SK-N-SH treated with all-trans-retinoic acid at 6 μM for 48 hours (cell line): ENCODE measurements at regions not wholly inside any gene's neighbourhood (a gene's known extent, or its start where the extent isn't known, plus 50 kb on each side); places are given as distances from the start of the nearest gene placed in this dataset.

ENCODE experiments used
- ATAC-seq: fragments of 200-7000 bp; cut with Tn5 transposase; 3 replicates; pipeline ENCODE4 v1.9.1; 2020; ENCODE audit warnings: mild to moderate bottlenecking, moderate library complexity
- ARNTL ChIP-seq: fragments of 450-650 bp; formaldehyde crosslinking; IDR thresholded peaks from 2 replicates; pipeline ENCODE4 v1.5.0; 2020; ENCODE audit warnings: low read depth, mild to moderate bottlenecking, moderate library complexity, borderline replicate concordance
- CREB5 ChIP-seq: fragments of 250-450 bp; sonication (Bioruptor Pico); IDR thresholded peaks from 2 replicates; pipeline ENCODE4 v1.5.1; 2020; ENCODE audit warnings: low read depth, mild to moderate bottlenecking, moderate library complexity
- CSDC2 ChIP-seq: fragments of 250-450 bp; sonication (Bioruptor Pico); IDR thresholded peaks from 2 replicates; pipeline ENCODE4 v1.5.0; 2020; ENCODE audit warnings: mild to moderate bottlenecking, moderate library complexity
- CSRNP3 ChIP-seq: fragments of 250-450 bp; sonication (Bioruptor Pico); IDR thresholded peaks from 2 replicates; pipeline ENCODE4 v1.5.1; 2021; ENCODE audit warnings: mild to moderate bottlenecking, moderate library complexity
- ESRRG ChIP-seq: fragments of 250-450 bp; sonication (Bioruptor Pico); IDR thresholded peaks from 2 replicates; pipeline ENCODE4 v1.6.1; 2021; ENCODE audit warnings: mild to moderate bottlenecking
- GLIS3 ChIP-seq: fragments of 250-450 bp; sonication (Bioruptor Pico); IDR thresholded peaks from 2 replicates; pipeline ENCODE4 v1.5.0; 2020; ENCODE audit warnings: mild to moderate bottlenecking, moderate library complexity
- ISL1 ChIP-seq: fragments of 250-450 bp; sonication (Bioruptor Pico); IDR thresholded peaks from 2 replicates; pipeline ENCODE4 v2.1.2; 2022; ENCODE audit warnings: mild to moderate bottlenecking, moderate library complexity
- OSR1 ChIP-seq: fragments of 250-450 bp; sonication (Bioruptor Pico); IDR thresholded peaks from 2 replicates; pipeline ENCODE4 v1.8.0; 2022; ENCODE audit warnings: moderate library complexity, mild to moderate bottlenecking, inconsistent platforms
- PATZ1 ChIP-seq: fragments of 250-450 bp; sonication (Bioruptor Pico); IDR thresholded peaks from 2 replicates; pipeline ENCODE4 v1.8.0; 2020; ENCODE audit warnings: mild to moderate bottlenecking, moderate library complexity, borderline replicate concordance
- POU6F1 ChIP-seq: fragments of 250-450 bp; sonication (Bioruptor Pico); IDR thresholded peaks from 2 replicates; pipeline ENCODE4 v1.8.0; 2021; ENCODE audit warnings: low read depth, mild to moderate bottlenecking, moderate library complexity, borderline replicate concordance
- PPARA ChIP-seq: fragments of 250-450 bp; sonication (Bioruptor Pico); IDR thresholded peaks from 2 replicates; pipeline ENCODE4 v1.5.0; 2020; ENCODE audit warnings: mild to moderate bottlenecking, borderline replicate concordance
- RARB ChIP-seq: fragments of 250-450 bp; sonication (Bioruptor Pico); IDR thresholded peaks from 2 replicates; pipeline ENCODE4 v1.8.0; 2021; ENCODE audit warnings: mild to moderate bottlenecking, moderate library complexity
- SNAI2 ChIP-seq: fragments of 250-450 bp; sonication (Bioruptor Pico); IDR thresholded peaks from 2 replicates; pipeline ENCODE4 v1.5.0; 2020; ENCODE audit warnings: mild to moderate bottlenecking, moderate library complexity
- TCF4 ChIP-seq: fragments of 250-450 bp; sonication (Bioruptor Pico); IDR thresholded peaks from 2 replicates; pipeline ENCODE4 v1.8.0; 2021; ENCODE audit warnings: mild to moderate bottlenecking, moderate library complexity, borderline replicate concordance
- TOX ChIP-seq: fragments of 250-450 bp; sonication (Bioruptor Pico); IDR thresholded peaks from 2 replicates; pipeline ENCODE4 v1.8.0; 2021; ENCODE audit warnings: mild to moderate bottlenecking, moderate library complexity, borderline replicate concordance
- TSHZ2 ChIP-seq: fragments of 250-450 bp; sonication (Bioruptor Pico); IDR thresholded peaks from 2 replicates; pipeline ENCODE4 v1.5.0; 2020; ENCODE audit warnings: mild to moderate bottlenecking, moderate library complexity
- ZC3H10 ChIP-seq: fragments of 250-450 bp; sonication (Bioruptor Pico); IDR thresholded peaks from 2 replicates; pipeline ENCODE4 v1.5.1; 2021; ENCODE audit warnings: mild to moderate bottlenecking, moderate library complexity
- ZFP3 ChIP-seq: fragments of 250-450 bp; sonication (Bioruptor Pico); IDR thresholded peaks from 2 replicates; pipeline ENCODE4 v1.5.0; 2020; ENCODE audit warnings: mild to moderate bottlenecking, moderate library complexity
- ZFP30 ChIP-seq: fragments of 450-650 bp; formaldehyde crosslinking; IDR thresholded peaks from 2 replicates; pipeline ENCODE4 v1.5.0; 2022; ENCODE audit warnings: mild to moderate bottlenecking, moderate library complexity
- ZNF565 ChIP-seq: fragments of 450-650 bp; formaldehyde crosslinking; conservative IDR thresholded peaks from 2 replicates; pipeline ENCODE4 v1.5.0; 2020; ENCODE audit warnings: low read depth, mild to moderate bottlenecking, moderate library complexity
- ZNF70 ChIP-seq: fragments of 450-650 bp; formaldehyde crosslinking; IDR thresholded peaks from 2 replicates; pipeline ENCODE4 v1.5.0; 2020; ENCODE audit warnings: mild to moderate bottlenecking, moderate library complexity
- ZNF8 ChIP-seq: fragments of 450-650 bp; formaldehyde crosslinking; IDR thresholded peaks from 2 replicates; pipeline ENCODE4 v1.5.0; 2020; ENCODE audit warnings: mild to moderate bottlenecking, moderate library complexity

GRCh38 chr2:22719396-22719795 lies 665.6 kb upstream of the KLHL29 start:
- TF ChIP-seq ZNF70 (CRISPR knock-in tag) (no peak), ESRRG (CRISPR knock-in tag) (no peak), CREB5 (CRISPR knock-in tag) (no peak), GLIS3 (CRISPR knock-in tag) (no peak), ISL1 (CRISPR knock-in tag) (no peak), SNAI2 (no peak), ZFP3 (CRISPR knock-in tag) (no peak), TSHZ2 (no peak), PATZ1 (CRISPR knock-in tag) (no peak), CSDC2 (CRISPR knock-in tag) (no peak), POU6F1 (no peak), ZNF565 (CRISPR knock-in tag) (no peak), CSRNP3 (CRISPR knock-in tag) (no peak), TCF4 (CRISPR knock-in tag) (no peak), ARNTL (CRISPR knock-in tag) (no peak), RARB (no peak), ZFP30 (CRISPR knock-in tag) (no peak), OSR1 (no peak), TOX (CRISPR knock-in tag) (no peak), PPARA (CRISPR knock-in tag) (no peak)
- no peak for ATAC-seq

- TF ChIP-seq ZFP3 (CRISPR knock-in tag), result no peak
- no peak for TF ChIP-seq ZNF8 (CRISPR knock-in tag)
- TF ChIP-seq PATZ1 (CRISPR knock-in tag), result no peak
- no peak for TF ChIP-seq TSHZ2
- TF ChIP-seq CSDC2 (CRISPR knock-in tag), result no peak
- no peak for TF ChIP-seq OSR1
- no peak for TF ChIP-seq ISL1 (CRISPR knock-in tag)
- TF ChIP-seq CREB5 (CRISPR knock-in tag), result no peak
- no peak for TF ChIP-seq ZNF70 (CRISPR knock-in tag)
- TF ChIP-seq ZFP30 (CRISPR knock-in tag), result no peak
- TF ChIP-seq ZC3H10, result no peak
- ATAC-seq, result no peak
Measured at GRCh38 chr2:22729466-22729865, 655.5 kb upstream of the KLHL29 start.
